Lower leg skin (tissue), 4 donors: ENCODE measurements at regions not wholly inside any gene's neighbourhood (a gene's known extent, or its start where the extent isn't known, plus 50 kb on each side); places are given as distances from the start of the nearest gene placed in this dataset.

ENCODE experiments used
- DNase-seq, 2 donors: peaks; one replicate each; pipeline ENCODE4 v3.0.0-alpha.2; 2019; ENCODE audit warnings: low spot score in 2 of 2
- H3K4me3 ChIP-seq: fragments of 200-600 bp; sonication (generic); 2 replicates; pipeline ENCODE4 v1.5.1; 2017; ENCODE audit warnings: mild to moderate bottlenecking, low read depth; ENCODE audit not compliant: poor library complexity, severe bottlenecking
- POLR2A ChIP-seq, 2 donors: fragments of 450-650 bp; IDR thresholded peaks; one replicate each; pipeline ENCODE4 v1.6.1; 2016 to 2017; ENCODE audit warnings: antibody characterized with exemption in 2 of 2, mild to moderate bottlenecking in 1 of 2, moderate library complexity in 1 of 2
- WGBS, 2 donors: methylation state at CpG; one replicate each; pipeline ENCODE4 v1.1.5; 2018; 5-methylcytosine and 5-hydroxymethylcytosine counted together
- intact Hi-C: fragments of 100-400 bp; cut with DNase I; formaldehyde crosslinking; loops from one replicate; pipeline ENCODE4 v1.15.0; 2023; ENCODE audit warnings: low total_unique reads
- TF ChIP-seq, protein P1 (sequence below), 3 donors: fragments of 450-650 bp; IDR thresholded peaks; one replicate each; pipeline ENCODE4 v1.5.1; 2016; ENCODE audit warnings: antibody characterized with exemption in 3 of 3, mild to moderate bottlenecking in 3 of 3, moderate library complexity in 2 of 3

DNA sequence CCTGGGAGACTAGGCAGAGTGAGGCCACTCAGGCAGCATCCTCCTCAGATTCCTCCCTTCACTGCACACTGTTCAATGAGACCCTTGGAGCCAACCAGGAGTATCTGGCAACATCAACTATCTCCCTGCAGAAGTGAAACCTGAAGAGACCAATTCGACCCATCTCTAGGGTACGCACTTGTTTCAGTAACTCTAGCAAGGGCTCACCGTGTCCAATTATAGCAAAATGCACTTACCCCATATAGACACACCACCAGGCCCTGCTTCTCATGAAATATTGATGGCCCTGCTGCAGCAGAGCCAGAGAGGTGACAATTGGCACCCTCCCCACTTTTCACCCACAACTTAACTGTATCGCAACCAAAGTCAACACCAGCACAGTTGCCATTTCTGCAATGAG lies 196.1 kb upstream of the IGF1R start:
- DNase-seq, result no peak
- intact Hi-C loops, result no loop called here
- no peak overlapping the region for H3K4me3 ChIP-seq
- TF ChIP-seq, protein P1, sequence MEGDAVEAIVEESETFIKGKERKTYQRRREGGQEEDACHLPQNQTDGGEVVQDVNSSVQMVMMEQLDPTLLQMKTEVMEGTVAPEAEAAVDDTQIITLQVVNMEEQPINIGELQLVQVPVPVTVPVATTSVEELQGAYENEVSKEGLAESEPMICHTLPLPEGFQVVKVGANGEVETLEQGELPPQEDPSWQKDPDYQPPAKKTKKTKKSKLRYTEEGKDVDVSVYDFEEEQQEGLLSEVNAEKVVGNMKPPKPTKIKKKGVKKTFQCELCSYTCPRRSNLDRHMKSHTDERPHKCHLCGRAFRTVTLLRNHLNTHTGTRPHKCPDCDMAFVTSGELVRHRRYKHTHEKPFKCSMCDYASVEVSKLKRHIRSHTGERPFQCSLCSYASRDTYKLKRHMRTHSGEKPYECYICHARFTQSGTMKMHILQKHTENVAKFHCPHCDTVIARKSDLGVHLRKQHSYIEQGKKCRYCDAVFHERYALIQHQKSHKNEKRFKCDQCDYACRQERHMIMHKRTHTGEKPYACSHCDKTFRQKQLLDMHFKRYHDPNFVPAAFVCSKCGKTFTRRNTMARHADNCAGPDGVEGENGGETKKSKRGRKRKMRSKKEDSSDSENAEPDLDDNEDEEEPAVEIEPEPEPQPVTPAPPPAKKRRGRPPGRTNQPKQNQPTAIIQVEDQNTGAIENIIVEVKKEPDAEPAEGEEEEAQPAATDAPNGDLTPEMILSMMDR (IDR thresholded peaks at IDR 0.05), result no peak
- TF ChIP-seq POLR2A (IDR thresholded peaks at IDR 0.05), result no peak
- 95 to 96% methylated on average over 4 of the region's 4 CpGs for WGBS, 2 donors

DNA sequence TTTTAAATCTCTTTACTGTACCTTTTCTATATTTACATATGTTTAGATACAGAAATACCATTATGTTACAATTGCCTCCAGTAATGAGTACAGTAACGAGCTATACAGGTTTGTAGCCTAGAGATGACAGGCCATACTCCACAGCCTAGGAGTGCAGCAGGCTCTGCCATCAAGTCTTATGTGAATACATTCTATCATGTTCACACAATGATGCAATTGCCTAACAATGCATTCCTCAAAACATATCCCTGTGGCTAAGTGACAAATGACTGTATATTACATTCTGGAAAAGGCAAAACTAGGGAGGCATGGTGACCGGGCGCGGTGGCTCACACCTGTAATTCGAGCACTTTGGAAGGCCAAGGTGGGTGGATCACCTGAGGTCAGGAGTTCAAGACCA lies 192.4 kb upstream of the IGF1R start:
- 81 to 87% methylated on average over 5 of the region's 5 CpGs for WGBS, 2 donors
- no peak for DNase-seq
- TF ChIP-seq, protein P1 (IDR thresholded peaks at IDR 0.05), result no peak
- no peak for TF ChIP-seq POLR2A (IDR thresholded peaks at IDR 0.05)
- intact Hi-C loops, result no loop called here
- H3K4me3 ChIP-seq, result no peak overlapping the region

DNA sequence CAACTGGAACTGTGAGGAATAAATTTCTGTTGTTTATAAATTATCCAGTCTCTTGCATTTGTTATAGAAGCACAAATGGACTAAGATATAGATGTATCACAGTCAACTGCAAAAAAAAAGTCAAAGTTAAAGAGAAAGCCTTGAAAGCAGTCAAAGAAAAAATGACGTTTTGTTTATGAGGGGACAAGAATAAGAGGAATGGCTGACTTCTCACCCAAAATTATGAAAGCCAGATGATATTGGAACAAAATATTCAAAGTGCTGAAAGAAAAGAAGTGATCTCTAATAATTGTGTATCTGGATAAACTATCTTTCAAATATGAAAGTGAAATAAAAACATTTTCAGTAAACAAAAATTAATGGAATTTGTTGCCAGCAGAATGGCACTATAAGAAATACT lies 171.8 kb upstream of the IGF1R start:
- 71 to 87% methylated on average over 1 of the region's 1 CpG for WGBS, 2 donors
- no peak for DNase-seq

DNA sequence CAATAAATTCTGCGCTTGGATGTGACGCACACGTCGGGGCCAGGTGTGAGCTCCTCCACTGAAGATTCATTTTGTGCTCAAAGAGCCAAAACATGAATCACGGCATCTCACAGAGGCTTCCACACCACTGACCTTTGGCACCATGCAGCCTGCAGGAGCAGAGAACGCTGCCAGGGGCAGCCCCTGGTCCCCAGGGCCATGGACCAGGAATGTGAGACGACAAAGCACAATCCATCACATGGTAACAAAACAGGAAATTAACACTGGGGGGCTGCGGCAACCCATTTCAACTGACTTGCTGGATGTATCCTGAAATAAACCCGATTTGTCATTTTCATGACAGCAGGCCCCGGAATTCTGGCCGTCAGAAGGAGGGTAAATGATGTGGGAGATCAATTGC lies 167.5 kb upstream of the IGF1R start:
- TF ChIP-seq POLR2A (IDR thresholded peaks at IDR 0.05), result no peak
- no peak for DNase-seq
- 57 to 58% methylated on average over 11 of the region's 11 CpGs for WGBS, 2 donors
- intact Hi-C loops, result no loop called here
- no peak overlapping the region for H3K4me3 ChIP-seq

More for the DNA sequence above, 171.8 kb upstream of the IGF1R start:
- intact Hi-C loops, result no loop called here
- TF ChIP-seq, protein P1 (IDR thresholded peaks at IDR 0.05), result no peak
- no peak for TF ChIP-seq POLR2A (IDR thresholded peaks at IDR 0.05)
- H3K4me3 ChIP-seq, result no peak overlapping the region

DNA sequence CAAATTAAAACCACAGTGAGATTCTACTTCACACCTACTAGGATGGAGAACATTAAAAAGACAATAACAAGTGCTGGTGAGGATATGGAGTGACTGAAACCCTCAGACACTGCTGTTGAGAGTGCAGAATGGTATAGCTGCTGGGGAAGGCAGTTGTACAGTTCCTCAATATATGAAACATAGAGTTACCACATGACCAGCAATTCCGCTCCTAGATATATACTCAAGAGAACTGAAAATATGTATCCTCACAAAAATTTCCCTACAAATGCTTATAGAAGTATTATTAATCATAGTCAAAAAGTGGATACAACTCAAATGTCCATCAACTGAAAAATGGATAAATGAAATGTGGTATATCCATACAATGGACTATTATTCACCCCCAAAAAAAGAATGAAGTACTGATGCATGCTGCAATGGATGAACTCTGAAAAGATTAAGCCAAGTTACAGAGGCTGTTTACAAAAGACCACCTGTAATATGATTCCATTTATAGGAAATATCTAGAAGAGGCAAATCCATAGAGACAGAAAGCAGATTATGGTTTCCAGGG lies 164.7 kb upstream of the IGF1R start:
- H3K4me3 ChIP-seq, result no peak overlapping the region
- WGBS, 2 donors, result 100% methylated on average over 1 of the region's 1 CpG
- TF ChIP-seq, protein P1 (IDR thresholded peaks at IDR 0.05), result no peak
- TF ChIP-seq POLR2A (IDR thresholded peaks at IDR 0.05), result no peak
- DNase-seq, result no peak
- intact Hi-C loops, result no loop called here

DNA sequence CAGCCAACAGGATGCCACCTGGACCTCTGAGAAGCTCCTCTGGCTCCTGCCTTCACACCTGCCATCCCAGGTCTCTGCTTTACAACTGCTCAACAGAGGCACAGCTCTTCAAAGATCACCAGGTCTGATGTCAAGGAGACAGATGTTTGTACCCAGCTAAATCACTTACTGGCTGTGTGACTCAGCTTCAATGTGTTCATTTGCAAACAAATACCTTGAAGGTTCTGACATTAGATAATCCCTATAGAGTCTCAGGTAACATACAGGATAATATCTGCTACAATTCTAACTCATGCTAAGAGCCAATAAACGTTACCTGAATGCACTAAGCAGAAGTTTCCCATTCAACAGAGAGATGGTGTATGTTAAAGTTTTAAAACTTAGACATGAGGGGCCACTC lies 163.4 kb upstream of the IGF1R start:
- TF ChIP-seq, protein P1 (IDR thresholded peaks at IDR 0.05), result no peak

More for the DNA sequence above, 163.4 kb upstream of the IGF1R start:
- DNase-seq, result no peak
- no peak overlapping the region for H3K4me3 ChIP-seq
- intact Hi-C loops, result no loop called here
- WGBS, 2 donors, result 59 to 67% methylated on average over 1 of the region's 1 CpG
